A549 (cell line): ENCODE measurements at regions not wholly inside any gene's neighbourhood (a gene's known extent, or its start where the extent isn't known, plus 50 kb on each side); places are given as distances from the start of the nearest gene placed in this dataset.

Experiments
- ATAC-seq, 2 experiments: fragments of 200-7000 bp in 1 of 2; fragments of >200 bp in 1 of 2; cut with Nextera tagmentation in 1 of 2; cut with Tn5 transposase in 1 of 2; 3 replicates each; pipeline versions ENCODE4 v1.8.0 to v1.9.1; 2018 to 2020; ENCODE audit warnings: mild to moderate bottlenecking in 1 of 2, moderate library complexity in 1 of 2
- CTCF ChIA-PET: fragments of 300-600 bp; sonication (Branson Sonifier 250); formaldehyde crosslinking; extraction: SDS; loops from one replicate; lab custom pipeline; 2021; ENCODE audit warnings: antibody characterized with exemption, inconsistent platforms; lab: Yijun Ruan, JAX
- POLR2A ChIA-PET: fragments of 350-600 bp; formaldehyde crosslinking; extraction: SDS; loops from one replicate; lab custom pipeline; 2021; ENCODE audit warnings: antibody characterized with exemption, inconsistent platforms; lab: Yijun Ruan, JAX
- DNase-seq, 2 experiments: peaks; one replicate each; pipeline versions ENCODE4 v3.0.0 to v3.0.0-alpha.2; 2011 to 2016; ENCODE audit warnings: low read depth in 1 of 2, low spot score in 1 of 2
- FAIRE-seq: peaks from 2 replicates; lab custom pipeline; 2011; peaks lifted over from hg19 to GRCh38; lab: Jason Lieb, UNC
- H3K27ac ChIP-seq, 2 experiments: fragments of >200 bp; sonication (Bioruptor Twin); formaldehyde crosslinking; 3 replicates each; pipeline ENCODE4 v1.5.1; 2016 to 2017
- H3K4me1 ChIP-seq: fragments of >200 bp; sonication (Bioruptor Twin); formaldehyde crosslinking; 3 replicates; pipeline ENCODE4 v1.6.1; 2016
- H3K4me2 ChIP-seq: fragments of >200 bp; sonication (Bioruptor Twin); formaldehyde crosslinking; 3 replicates; pipeline ENCODE4 v1.6.1; 2016
- H3K4me3 ChIP-seq: fragments of >200 bp; sonication (Bioruptor Twin); formaldehyde crosslinking; 3 replicates; pipeline ENCODE4 v1.5.1; 2016
- H3K9me3 ChIP-seq: fragments of >200 bp; sonication (Bioruptor Twin); formaldehyde crosslinking; 3 replicates; pipeline ENCODE4 v1.6.1; 2016
- BCL3 ChIP-seq: fragments of >200 bp; sonication (Bioruptor Twin); formaldehyde crosslinking; IDR thresholded peaks from 3 replicates; pipeline ENCODE4 v1.6.1; 2016
- CBX2 ChIP-seq: fragments of 200-600 bp; sonication (generic); IDR thresholded peaks from 2 replicates; pipeline ENCODE4 v1.6.1; 2016; ENCODE audit warnings: low read depth, mild to moderate bottlenecking, borderline replicate concordance
- CBX8 ChIP-seq: fragments of 200-600 bp; sonication (generic); IDR thresholded peaks from 2 replicates; pipeline ENCODE4 v1.6.1; 2016
- CHD2 ChIP-seq: fragments of 150-350 bp; IDR thresholded peaks from 2 replicates; pipeline ENCODE4 v1.6.1; 2014; ENCODE audit warnings: low read length; ENCODE audit not compliant: partially characterized antibody
- CTCF ChIP-seq: fragments of >200 bp; sonication (Bioruptor Twin); formaldehyde crosslinking; IDR thresholded peaks from 3 replicates; pipeline ENCODE4 v1.5.1; 2016
- E2F6 ChIP-seq: IDR thresholded peaks from 2 replicates; pipeline ENCODE4 v1.6.1; 2012; ENCODE audit warnings: low read depth, borderline replicate concordance
- EHMT2 ChIP-seq: fragments of 200-600 bp; sonication (generic); IDR thresholded peaks from 2 replicates; pipeline ENCODE4 v1.6.1; 2016; ENCODE audit warnings: antibody characterized with exemption, low read depth, mild to moderate bottlenecking, moderate library complexity
- FOSB ChIP-seq: fragments of 250-450 bp; sonication (Bioruptor Pico); IDR thresholded peaks from 2 replicates; pipeline ENCODE4 v1.5.0; 2020; ENCODE audit warnings: mild to moderate bottlenecking, moderate library complexity
- FOSL2 ChIP-seq, 2 experiments: fragments of 450-650 bp in 1 of 2; fragments of >200 bp in 1 of 2; sonication (Bioruptor Twin) in 1 of 2; formaldehyde crosslinking; IDR thresholded peaks; 2 replicates each; pipeline versions ENCODE4 v1.5.0 to v1.6.1; 2016 to 2020; ENCODE audit warnings: mild to moderate bottlenecking in 1 of 2, moderate library complexity in 1 of 2
- HOXA7 ChIP-seq: fragments of 250-450 bp; sonication (Bioruptor Pico); IDR thresholded peaks from 2 replicates; pipeline ENCODE4 v1.5.0; 2020; ENCODE audit warnings: mild to moderate bottlenecking, moderate library complexity
- KDM1A ChIP-seq: fragments of 200-600 bp; sonication (generic); IDR thresholded peaks from 2 replicates; pipeline ENCODE4 v1.6.1; 2016; ENCODE audit warnings: low read depth, mild to moderate bottlenecking
- MAFK ChIP-seq: fragments of 450-650 bp; IDR thresholded peaks from 2 replicates; pipeline ENCODE4 v1.6.1; 2014; ENCODE audit not compliant: partially characterized antibody
- NPAS2 ChIP-seq: fragments of 250-450 bp; sonication (Bioruptor Pico); IDR thresholded peaks from 2 replicates; pipeline ENCODE4 v1.8.0; 2022; ENCODE audit warnings: mild to moderate bottlenecking, moderate library complexity, borderline replicate concordance
- PHF8 ChIP-seq: fragments of 200-600 bp; sonication (generic); IDR thresholded peaks from 2 replicates; pipeline ENCODE4 v1.6.1; 2016; ENCODE audit warnings: low read depth, mild to moderate bottlenecking, antibody characterized with exemption, moderate library complexity, borderline replicate concordance
- RCOR1 ChIP-seq: fragments of 150-350 bp; IDR thresholded peaks from 2 replicates; pipeline ENCODE4 v1.6.1; 2014; ENCODE audit warnings: antibody characterized with exemption, low read length, low read depth
- SMC3 ChIP-seq: fragments of >200 bp; sonication (Bioruptor Twin); formaldehyde crosslinking; IDR thresholded peaks from 3 replicates; pipeline ENCODE4 v1.6.1; 2018; ENCODE audit warnings: inconsistent platforms
- TFCP2L1 ChIP-seq: fragments of 250-450 bp; sonication (Bioruptor Pico); IDR thresholded peaks from 2 replicates; pipeline ENCODE4 v1.5.0; 2021; ENCODE audit warnings: mild to moderate bottlenecking
- whole genome bisulfite sequencing: methylation state at CpG from one replicate; pipeline ENCODE4 v1.1.6; 2017; ENCODE audit errors: missing lambda C conversion rate; 5-methylcytosine and 5-hydroxymethylcytosine counted together
- TF ChIP-seq, protein P1 (sequence below): IDR thresholded peaks from 2 replicates; pipeline ENCODE4 v1.6.1; 2012
- TF ChIP-seq, protein P2 (sequence below): fragments of 200-600 bp; sonication (generic); IDR thresholded peaks from 2 replicates; pipeline ENCODE4 v1.6.1; 2016; ENCODE audit warnings: antibody characterized with exemption, mild to moderate bottlenecking, moderate library complexity

- TF ChIP-seq BCL3 = no peak
- no peak for TF ChIP-seq CBX8
- TF ChIP-seq PHF8 = no peak
- TF ChIP-seq E2F6 = no peak
- no peak for TF ChIP-seq RCOR1
- peak; percentile 86 for TF ChIP-seq FOSL2 (IDR thresholded peaks at IDR 0.05)
- TF ChIP-seq FOSL2 (CRISPR knock-in tag; IDR thresholded peaks at IDR 0.05) = peak; percentile 90
- TF ChIP-seq FOSB (CRISPR knock-in tag) = no peak
Measured at GRCh38 chr2:144703852-144704708, 184.2 kb upstream of the ZEB2 start (continued).

DNA sequence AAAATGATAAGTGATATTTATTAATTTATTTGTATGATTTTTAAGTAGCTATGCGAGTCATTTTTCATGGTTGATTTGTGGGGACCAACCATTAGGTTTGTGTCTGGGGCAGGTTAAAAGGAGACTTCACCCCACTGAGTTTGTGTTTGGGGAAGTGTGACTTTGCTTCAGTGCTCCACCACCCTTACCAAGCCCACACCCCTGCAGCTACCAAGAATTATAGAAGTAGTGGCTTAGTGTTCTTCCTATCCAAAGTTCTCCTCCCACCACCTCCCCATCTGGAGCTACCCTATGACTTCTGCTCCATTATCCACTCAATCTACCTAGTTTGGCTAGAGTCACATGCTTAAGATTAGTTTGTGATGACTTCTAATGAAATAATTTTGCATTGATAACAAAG lies 182.1 kb upstream of the ZEB2 start:
- POLR2A ChIA-PET = no interaction called here
- H3K27ac ChIP-seq = no peak overlapping the region
- 91% methylated on average over 1 of the region's 1 CpG for WGBS
- no peak overlapping the region for H3K4me3 ChIP-seq
- DNase-seq = no peak
- H3K4me1 ChIP-seq = peaks cover 27% of the 10 kb centered on the region
- H3K4me2 ChIP-seq = no peak overlapping the region
- no peak for FAIRE-seq
- CTCF ChIA-PET = interaction anchor here (1.3 kb wide), 1 partner anchor 20 kb away, joined by 3 read pairs; no protein-coding TSS in a partner anchor
- ATAC-seq = no peak
- no peaks in the 10 kb centered on the region for H3K9me3 ChIP-seq
- TF ChIP-seq, protein P1, sequence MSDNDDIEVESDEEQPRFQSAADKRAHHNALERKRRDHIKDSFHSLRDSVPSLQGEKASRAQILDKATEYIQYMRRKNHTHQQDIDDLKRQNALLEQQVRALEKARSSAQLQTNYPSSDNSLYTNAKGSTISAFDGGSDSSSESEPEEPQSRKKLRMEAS = no peak
- TF ChIP-seq, all 56 proteins: peak for 0

GRCh38 chr2:144701259-144701658 lies 181.3 kb upstream of the ZEB2 start:
- ATAC-seq (no peak), DNase-seq (no peak), FAIRE-seq (no peak)
- TF ChIP-seq HOXA7 (CRISPR knock-in tag) = no peak
- TF ChIP-seq, protein P2, sequence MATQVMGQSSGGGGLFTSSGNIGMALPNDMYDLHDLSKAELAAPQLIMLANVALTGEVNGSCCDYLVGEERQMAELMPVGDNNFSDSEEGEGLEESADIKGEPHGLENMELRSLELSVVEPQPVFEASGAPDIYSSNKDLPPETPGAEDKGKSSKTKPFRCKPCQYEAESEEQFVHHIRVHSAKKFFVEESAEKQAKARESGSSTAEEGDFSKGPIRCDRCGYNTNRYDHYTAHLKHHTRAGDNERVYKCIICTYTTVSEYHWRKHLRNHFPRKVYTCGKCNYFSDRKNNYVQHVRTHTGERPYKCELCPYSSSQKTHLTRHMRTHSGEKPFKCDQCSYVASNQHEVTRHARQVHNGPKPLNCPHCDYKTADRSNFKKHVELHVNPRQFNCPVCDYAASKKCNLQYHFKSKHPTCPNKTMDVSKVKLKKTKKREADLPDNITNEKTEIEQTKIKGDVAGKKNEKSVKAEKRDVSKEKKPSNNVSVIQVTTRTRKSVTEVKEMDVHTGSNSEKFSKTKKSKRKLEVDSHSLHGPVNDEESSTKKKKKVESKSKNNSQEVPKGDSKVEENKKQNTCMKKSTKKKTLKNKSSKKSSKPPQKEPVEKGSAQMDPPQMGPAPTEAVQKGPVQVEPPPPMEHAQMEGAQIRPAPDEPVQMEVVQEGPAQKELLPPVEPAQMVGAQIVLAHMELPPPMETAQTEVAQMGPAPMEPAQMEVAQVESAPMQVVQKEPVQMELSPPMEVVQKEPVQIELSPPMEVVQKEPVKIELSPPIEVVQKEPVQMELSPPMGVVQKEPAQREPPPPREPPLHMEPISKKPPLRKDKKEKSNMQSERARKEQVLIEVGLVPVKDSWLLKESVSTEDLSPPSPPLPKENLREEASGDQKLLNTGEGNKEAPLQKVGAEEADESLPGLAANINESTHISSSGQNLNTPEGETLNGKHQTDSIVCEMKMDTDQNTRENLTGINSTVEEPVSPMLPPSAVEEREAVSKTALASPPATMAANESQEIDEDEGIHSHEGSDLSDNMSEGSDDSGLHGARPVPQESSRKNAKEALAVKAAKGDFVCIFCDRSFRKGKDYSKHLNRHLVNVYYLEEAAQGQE = no peak
- ChIA-PET POLR2A (no interaction called here), CTCF (interaction anchor here (1.3 kb wide), 1 partner anchor 19 kb away, joined by 3 read pairs; no protein-coding TSS in a partner anchor)
- no peaks in the 10 kb centered on the region for H3K9me3 ChIP-seq
- no peak overlapping the region for H3K4me2 ChIP-seq
- WGBS = 66% methylated on average over 2 of the region's 2 CpGs
- H3K4me1 ChIP-seq = peaks cover 27% of the 10 kb centered on the region
- H3K4me3 ChIP-seq = no peak overlapping the region
- no peak overlapping the region for H3K27ac ChIP-seq

GRCh38 chr2:144698156-144698555 lies 178.2 kb upstream of the ZEB2 start:
- no peaks in the 10 kb centered on the region for H3K4me1 ChIP-seq
- POLR2A ChIA-PET = no interaction called here
- no peak overlapping the region for H3K27ac ChIP-seq
- 92% methylated on average over 3 of the region's 3 CpGs for WGBS
- no peak overlapping the region for H3K4me3 ChIP-seq
- no peak overlapping the region for H3K4me2 ChIP-seq
- CTCF ChIA-PET = no interaction called here
- no peak for FAIRE-seq
- no peaks in the 10 kb centered on the region for H3K9me3 ChIP-seq
- DNase-seq = no peak
- ATAC-seq = no peak
- TF ChIP-seq CBX2 (no peak), SMC3 (no peak), CBX8 (no peak), EHMT2 (no peak), HOXA7 (CRISPR knock-in tag) (no peak), NPAS2 (CRISPR knock-in tag) (no peak), CTCF (no peak), TFCP2L1 (CRISPR knock-in tag) (no peak), CHD2 (no peak), BCL3 (no peak), RCOR1 (no peak), MAFK (no peak), KDM1A (no peak)
- TF ChIP-seq, protein P1 = no peak
